HL-60 (cell line): ENCODE measurements at regions not wholly inside any gene's neighbourhood (a gene's known extent, or its start where the extent isn't known, plus 50 kb on each side); places are given as distances from the start of the nearest gene placed in this dataset.

Experiments used
- DNase-seq, 2 experiments: peaks; one replicate each; pipeline ENCODE4 v3.0.0-alpha.2; 2010 to 2020; ENCODE audit warnings: low read depth in 1 of 2, low spot score in 1 of 2
- H3K27ac ChIP-seq: fragments of 250-450 bp; sonication (Bioruptor Pico); replicated peaks from 2 replicates; pipeline ENCODE4 v1.5.1; 2020; ENCODE audit warnings: mild to moderate bottlenecking, moderate library complexity
- H3K27me3 ChIP-seq: fragments of 250-450 bp; sonication (Bioruptor Pico); 2 replicates; pipeline ENCODE4 v1.5.1; 2021; ENCODE audit warnings: mild to moderate bottlenecking, moderate library complexity; ENCODE audit not compliant: insufficient read depth, poor library complexity, severe bottlenecking
- H3K4me3 ChIP-seq: replicated peaks from 2 replicates; pipeline ENCODE4 v1.5.1; 2011; ENCODE audit warnings: mild to moderate bottlenecking, control low read depth, low read length; ENCODE audit not compliant: insufficient read depth
- CTCF ChIP-seq: IDR thresholded peaks from one replicate; pipeline ENCODE4 v1.5.1; 2011; ENCODE audit warnings: low read length, control low read depth, inconsistent platforms; ENCODE audit not compliant: insufficient read depth
- GABPA ChIP-seq: IDR thresholded peaks from 2 replicates; pipeline ENCODE4 v1.6.1; 2012; ENCODE audit warnings: low read depth
- POLR2AphosphoS5 ChIP-seq: IDR thresholded peaks from 2 replicates; pipeline ENCODE4 v1.6.1; 2012; ENCODE audit warnings: low read depth
- REST ChIP-seq: IDR thresholded peaks from 2 replicates; pipeline ENCODE4 v1.6.1; 2012; ENCODE audit warnings: low read depth; ENCODE audit not compliant: insufficient replicate concordance
- SPI1 ChIP-seq: IDR thresholded peaks from 2 replicates; pipeline ENCODE4 v1.6.1; 2012; ENCODE audit warnings: low read depth, mild to moderate bottlenecking, borderline replicate concordance

GRCh38 chr20:56091628-56092234, 86.4 kb upstream of the CBLN4 start:
- H3K27me3 ChIP-seq, result no peaks in the 10 kb centered on the region
- no peak overlapping the region for H3K27ac ChIP-seq
- no peak for TF ChIP-seq GABPA
- no peak for TF ChIP-seq SPI1
- TF ChIP-seq CTCF, result no peak
- TF ChIP-seq REST, result no peak
- no peak for TF ChIP-seq POLR2AphosphoS5
- DNase-seq, result no peak
- no peak overlapping the region for H3K4me3 ChIP-seq

DNA sequence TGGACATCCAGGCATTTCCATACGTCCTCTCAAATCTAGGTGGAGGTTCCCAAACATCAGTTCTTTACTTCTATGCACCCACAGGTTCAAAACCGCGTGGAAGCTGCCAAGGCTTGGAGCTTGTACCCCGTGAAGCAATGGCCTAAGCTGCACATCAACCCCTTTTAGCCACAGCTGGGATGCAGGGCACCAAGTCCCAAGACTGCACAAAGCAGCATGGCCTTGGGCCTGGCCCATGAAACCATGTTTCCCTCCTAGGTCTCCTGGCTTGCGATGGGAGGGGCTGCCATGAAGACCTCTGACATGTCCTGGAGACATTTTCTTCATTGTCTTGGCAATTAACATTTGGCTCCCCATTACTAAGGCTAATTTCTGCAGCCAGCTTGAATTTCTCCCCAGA, 88.9 kb upstream of the CBLN4 start:
- Histone ChIP-seq H3K27ac (no peak overlapping the region), H3K4me3 (no peak overlapping the region), H3K27me3 (no peaks in the 10 kb centered on the region)
- no peak for DNase-seq
- no peak for TF ChIP-seq GABPA
- TF ChIP-seq REST, result no peak
- TF ChIP-seq SPI1, result no peak
- TF ChIP-seq POLR2AphosphoS5, result no peak
- no peak for TF ChIP-seq CTCF

GRCh38 chr20:56098981-56099500, 93.7 kb upstream of the CBLN4 start:
- TF ChIP-seq CTCF, result no peak
- no peak for TF ChIP-seq GABPA
- no peak for TF ChIP-seq REST
- no peak for TF ChIP-seq POLR2AphosphoS5
- TF ChIP-seq SPI1, result no peak
- H3K27me3 ChIP-seq, result no peaks in the 10 kb centered on the region
- H3K27ac ChIP-seq, result no peak overlapping the region
- DNase-seq, result no peak
- H3K4me3 ChIP-seq, result no peak overlapping the region
